Ecto neural progenitor cell (in vitro differentiated cells): ENCODE measurements at regions not wholly inside any gene's neighbourhood (a gene's known extent, or its start where the extent isn't known, plus 50 kb on each side); places are given as distances from the start of the nearest gene placed in this dataset.

Source experiments
- DNase-seq: peaks from one replicate; pipeline ENCODE4 v3.0.0-alpha.2; 2018; ENCODE audit warnings: low spot score

DNA sequence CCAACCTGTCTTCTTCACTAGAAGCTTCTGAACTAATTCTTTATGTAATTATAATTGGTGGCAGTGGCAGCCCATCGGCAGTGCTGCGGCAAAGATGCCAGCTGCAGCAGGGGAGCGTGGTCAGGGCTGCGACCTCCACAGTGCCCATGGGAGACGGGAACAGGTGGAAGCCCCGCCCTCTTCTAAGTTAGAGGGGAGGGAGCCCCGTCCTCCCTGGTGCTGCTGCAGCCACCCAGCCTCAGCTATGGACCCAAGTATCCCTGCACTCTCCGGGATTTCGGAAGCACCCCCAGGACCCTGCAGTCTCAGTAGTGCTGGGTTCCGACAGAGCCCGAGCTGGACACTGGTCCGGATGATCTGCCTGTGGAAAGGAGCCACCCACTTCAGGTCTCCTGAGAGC, 117.0 kb upstream of the MBL2 start:
- DNase-seq: no peak

DNA sequence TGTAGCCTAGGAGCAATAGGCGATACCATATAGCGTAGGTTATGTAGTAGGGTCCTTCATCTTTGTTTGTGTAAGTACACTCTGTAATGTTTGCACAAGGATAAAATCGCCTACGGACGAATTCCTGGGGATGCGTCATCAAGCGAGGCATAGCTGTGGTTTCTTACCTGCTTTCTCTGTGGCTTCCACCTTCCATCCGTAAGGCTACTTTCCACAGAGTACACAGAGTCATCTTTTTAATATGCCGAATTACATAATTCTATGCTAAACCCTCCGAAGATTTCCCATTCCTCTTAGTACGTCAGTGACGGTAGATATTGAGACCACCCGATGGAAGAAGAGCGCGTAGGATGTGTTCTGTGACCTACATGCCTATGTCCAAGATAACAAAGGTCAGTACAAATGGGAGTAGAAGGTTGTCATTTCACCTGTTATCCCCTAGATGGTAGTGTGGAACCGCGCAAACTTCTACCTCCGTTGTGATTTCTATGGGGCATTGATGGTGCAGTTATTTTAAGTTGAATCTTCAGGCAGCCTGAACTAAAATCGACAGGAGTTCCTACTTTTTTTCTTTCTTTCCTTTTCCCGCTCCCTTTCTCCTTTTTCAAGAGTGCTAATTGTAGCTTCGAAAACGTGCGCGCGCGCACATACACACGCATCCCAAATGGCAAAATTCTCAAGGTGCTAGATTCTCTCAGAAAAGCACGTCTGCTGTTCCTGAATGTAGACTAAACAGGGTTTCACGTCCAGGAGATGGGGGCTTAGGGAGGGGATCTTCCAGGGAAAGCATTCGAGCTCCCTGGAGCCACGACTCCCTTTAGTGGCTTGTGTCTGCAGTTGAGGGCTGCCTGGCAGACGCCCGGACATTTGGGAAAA, 111.7 kb upstream of the MBL2 start:
- DNase-seq: peak; percentile 73

DNA sequence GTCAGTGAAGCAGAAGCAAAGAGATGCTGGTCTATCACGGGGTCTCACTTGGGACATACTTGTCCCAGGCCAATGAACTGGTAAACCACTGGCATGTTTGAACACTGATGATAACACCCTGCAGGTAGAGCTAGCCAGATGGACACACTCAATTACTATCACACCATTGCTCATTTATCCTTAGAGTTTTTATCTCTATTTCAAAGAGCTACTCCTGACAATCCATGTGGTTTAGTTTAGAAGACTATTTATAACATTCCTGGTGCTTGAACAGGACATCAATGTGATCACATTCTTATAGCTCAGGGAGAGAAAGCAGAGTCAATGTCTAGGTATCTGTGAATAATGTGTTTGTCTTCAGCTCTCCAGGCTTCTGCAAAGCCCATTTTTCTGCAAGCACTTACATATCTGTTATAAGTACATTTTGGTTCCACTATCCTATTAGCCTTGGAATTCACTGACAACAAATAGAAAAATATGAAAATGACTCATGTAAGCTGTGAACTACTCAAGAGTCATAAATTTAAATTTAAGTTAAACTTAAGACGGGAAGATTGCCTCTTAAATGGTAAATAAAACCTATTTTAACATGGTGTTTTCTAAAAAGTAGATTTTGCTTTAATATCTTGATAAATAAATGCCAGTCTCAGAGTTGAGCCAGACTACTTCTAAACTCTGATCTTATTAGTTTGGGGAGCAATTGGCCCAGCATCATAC, 106.7 kb upstream of the MBL2 start:
- DNase-seq: no peak

DNA sequence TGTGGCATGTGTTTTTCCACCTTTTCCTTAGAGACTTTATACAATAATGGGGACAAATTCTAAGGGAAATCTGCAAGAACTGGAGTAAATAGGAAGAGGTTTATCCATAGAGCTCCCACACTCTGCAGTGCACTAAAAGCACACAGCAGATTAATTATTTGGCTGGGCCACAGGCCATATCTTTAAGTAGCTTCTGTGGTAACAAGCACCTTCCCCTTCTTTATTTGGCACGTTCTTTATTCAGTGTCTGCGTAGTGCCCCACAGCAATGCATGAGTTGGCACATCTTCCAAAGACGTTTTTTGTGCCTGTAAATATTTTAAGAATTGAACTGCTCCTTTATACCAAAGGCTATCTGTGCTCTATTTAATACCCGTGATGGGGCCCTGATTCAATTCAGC, 104.9 kb upstream of the MBL2 start:
- DNase-seq: no peak

DNA sequence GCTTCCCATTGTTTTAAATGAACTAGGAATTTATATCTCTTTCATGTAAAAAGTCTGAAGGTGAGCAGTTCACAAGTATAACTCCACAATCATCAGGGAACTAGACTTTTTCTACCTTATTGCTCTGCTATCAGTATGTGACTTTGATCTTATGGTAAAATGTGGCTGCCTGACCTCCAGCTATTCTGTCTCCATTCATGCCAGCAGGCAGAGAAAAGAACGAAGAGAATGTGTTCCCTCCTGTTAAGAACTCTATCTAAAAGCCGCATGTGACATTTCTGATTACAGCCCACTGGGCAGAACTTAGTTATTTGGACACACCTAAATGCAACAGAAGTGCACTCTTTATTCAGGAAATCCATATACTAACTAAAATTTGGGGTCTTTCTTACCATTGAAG, 102.8 kb upstream of the MBL2 start:
- no peak for DNase-seq

GRCh38 chr10:52874581-52874980, 102.0 kb upstream of the MBL2 start:
- no peak for DNase-seq

DNA sequence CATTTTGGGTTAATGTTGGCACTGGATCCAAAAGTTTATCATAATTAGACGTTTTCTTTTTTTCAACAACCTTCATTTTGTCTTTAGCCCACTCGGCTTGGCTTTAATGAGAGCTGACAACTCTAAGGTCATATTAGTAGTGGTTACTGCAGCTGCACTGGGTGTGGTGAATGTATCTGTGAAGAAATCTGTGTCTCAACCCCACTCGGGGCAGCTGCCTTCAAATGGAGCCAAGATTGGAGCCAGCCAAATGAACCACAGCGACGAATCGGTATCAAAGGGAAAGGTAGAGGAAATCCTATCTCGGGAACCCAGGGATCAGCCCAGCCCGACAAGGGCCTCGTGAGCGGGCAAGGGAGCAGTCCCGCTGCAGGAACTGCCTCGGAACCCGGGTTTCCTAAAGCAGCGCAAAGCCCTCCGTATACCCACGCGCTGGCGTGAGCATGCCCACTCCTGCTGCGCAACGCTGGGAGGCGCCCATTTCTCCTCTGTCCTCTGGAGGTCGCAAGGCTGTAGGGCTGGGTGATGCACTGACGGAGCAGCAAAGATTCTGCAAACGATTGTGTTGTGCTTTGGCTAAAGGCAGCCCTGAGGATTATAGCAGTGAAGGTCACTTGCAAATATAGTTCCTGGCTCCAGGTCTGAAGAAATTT, 98.7 kb upstream of the MBL2 start:
- no peak for DNase-seq

DNA sequence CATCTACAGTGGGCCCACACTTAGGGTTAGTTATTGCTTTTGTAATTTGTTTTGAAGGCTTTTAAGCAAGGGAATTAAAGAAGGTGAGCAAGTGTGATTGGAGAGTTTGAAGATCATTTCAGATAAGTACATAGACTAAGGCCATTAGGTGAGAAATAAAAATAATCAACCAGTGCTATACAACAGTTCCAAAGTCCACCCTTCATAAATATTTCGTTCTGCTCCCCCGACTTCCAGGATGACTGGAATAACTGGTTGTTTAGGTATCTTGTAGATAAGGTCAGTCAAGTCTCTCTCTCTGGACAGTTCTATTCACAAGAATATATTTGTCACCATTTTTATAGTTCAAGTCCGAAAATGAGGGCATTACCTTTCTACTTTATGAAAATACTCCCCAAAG, 98.0 kb upstream of the MBL2 start:
- no peak for DNase-seq

DNA sequence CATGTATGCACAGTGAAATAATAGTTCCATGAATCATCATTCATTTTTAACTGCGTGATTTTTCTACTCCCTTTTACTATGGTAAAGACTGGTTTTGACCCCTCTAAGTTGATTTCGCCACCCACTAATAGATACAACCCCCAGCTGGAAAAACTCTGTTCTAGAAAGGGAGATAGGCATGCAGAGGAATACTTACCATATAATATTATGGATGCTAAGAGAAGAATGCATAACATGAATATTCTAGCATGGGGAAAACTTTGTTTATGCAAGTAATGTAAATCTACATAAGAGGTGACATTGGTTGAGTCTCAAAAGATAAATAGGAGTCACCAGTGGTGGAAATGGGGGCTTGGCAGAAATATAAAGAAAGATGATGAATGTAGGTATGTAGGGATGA, 97.3 kb upstream of the MBL2 start:
- DNase-seq: no peak

DNA sequence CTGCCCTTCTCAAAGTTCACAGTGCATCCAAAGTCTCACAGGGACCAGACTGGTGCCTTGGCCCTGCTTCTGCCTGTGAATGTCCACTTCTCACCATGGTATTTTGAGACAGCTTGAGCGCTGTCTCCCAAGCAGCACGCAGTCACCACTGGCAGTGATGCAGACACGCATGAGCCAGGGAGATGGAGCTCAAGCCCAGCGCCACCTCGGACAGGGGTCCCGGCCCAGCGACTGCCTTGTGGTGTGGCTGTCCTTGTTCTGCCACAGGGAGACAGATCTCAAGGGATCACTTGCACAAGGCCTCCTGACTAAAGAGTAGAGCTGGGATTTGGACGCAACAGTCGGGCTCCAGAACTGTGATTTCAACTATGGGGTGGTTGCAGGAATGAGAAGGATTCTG, 92.6 kb upstream of the MBL2 start:
- DNase-seq: no peak

DNA sequence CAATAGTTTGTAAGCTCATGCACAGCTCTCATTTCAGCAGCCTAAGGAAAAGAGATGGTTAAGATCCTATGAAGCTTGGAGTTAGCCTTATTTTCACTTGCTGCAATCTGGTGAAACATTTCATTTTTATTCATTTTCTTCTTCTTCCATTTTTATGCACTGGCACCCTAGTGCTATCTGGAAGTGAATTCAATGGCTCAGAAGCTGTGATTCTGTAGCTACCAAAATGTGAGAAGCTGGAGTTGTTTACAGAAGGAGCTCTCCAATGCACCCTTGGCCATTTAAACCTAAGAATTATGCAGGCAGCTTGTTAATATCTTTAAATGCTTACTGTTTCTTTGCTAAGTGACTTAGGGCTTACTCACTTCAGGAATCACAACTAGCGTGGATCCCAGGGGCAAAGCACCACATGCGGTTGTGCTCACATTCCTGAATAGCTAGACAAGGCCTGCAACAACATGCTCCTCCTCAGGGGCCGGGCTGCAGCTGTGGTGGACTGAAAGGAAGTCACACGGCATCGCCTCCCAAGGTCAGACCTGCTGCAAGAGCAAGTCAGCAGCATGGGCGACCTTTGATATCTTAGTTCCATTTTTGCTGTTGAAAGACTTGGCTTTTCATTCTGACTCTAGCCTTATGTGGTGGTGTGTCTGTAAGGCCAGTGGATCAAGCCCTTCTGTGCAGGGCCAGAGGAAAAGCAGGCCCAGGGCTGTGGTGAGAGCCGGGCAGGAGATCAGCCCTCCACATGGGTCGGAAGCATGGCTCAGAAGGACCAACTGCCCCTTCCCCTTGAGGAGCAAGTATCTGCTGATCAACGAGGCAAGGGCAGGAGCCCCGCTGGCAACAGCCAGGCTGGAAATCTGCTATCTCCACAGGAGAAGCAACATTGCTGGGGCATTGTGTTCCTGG, 91.9 kb upstream of the MBL2 start:
- peak; percentile 60 for DNase-seq

- DNase-seq: no peak
Observed at GRCh38 chr10:52858722-52859121, 86.1 kb upstream of the MBL2 start.

DNA sequence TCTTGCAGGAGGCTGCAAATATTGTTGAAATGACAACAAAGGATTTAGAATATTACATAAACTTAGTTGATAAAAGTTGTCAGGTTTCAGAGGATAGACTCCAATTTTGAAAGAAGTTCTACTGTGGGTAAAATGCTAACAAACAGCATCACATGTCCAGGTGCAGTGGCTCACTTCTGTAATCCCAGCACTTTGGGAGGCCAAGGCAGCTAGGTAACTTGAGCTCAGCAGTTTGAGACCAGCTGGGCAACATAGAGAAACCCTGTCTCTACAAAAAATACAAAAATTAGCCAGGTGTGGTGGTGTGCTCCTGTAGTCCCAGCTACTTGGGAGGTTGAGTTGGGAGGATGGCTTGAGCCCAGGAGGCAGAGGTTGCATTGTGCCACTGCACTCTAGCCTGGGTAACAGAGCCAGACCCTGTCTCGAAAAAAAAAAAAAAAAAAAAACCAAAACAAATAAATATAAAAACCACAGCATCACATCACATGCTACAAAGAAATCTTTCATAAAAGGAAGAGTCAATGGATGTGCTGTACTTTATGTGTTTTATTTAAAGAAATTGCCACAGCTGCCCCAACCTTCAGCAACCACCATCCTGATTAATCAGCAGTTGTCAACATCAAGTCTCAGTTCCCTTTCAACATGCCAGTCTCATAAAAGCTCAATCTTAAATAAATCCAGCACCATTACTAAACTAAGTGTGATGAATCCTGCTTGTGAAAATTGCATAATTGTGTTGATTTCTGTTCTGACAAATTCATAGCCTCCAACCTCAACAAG, 83.2 kb upstream of the MBL2 start:
- DNase-seq: no peak

DNA sequence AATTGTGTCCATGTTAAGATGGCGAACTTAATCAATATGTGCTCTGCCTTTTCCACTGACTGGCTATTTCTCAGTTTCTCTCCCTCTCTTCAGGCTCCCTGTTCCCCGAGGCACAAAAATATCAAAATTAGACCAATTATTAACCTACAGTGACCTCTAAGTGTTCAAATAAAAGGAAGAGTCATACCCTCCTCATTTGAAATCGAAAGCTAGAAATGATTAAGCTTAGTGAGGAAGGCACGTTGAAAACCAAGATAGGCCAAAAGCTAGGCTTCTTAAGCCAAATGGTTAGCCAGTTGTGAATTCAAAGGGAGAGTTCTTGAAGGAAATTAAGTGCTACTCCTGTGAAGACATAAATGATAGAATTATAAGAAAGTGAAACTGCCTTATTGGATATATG, 81.1 kb upstream of the MBL2 start:
- DNase-seq: no peak

DNA sequence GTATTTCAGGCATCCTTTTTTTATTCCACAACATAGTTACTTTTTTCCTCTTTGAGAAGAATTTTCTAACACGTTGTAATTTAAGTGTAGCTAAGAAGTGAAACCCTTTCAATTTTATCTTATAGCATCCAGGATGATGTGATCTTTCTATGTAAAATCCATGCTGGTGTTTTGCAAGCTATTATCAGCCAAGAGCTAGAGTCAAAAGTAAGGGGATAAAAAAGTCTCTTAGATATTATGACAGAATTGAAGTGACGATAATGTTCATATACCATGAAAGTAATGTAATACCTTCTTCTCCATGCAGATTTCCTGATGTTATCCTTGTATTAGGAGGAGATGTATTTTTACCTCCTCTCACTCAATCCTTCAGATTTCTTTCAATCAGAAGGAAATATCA, 64.2 kb upstream of the MBL2 start:
- DNase-seq: no peak
